ENCODE measurements at regions not wholly inside any gene's neighbourhood (a gene's known extent, or its start where the extent isn't known, plus 50 kb on each side); places are given as distances from the start of the nearest gene placed in this dataset.

DNA sequence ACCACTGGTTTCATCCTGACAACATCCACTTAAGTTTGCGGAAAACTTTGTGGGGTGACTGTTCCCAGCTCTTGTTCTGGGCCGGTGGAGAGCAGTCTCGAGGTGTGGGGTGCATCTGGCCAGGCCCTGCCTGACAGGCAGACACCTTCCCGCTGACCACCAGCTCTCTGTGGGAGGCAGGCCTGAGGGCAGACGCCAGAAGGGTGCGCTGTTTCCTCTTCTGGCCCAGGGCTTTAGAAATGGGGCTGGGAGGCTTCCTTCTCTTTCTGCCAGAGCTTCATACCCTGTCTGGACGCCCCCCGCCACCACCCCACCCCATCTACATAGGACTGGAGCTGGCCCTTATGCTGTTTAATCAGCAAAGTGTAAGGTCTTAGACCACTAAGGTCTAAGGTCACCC lies 263.8 kb downstream of the LOXHD1 start:
- DNase-seq = no peak

DNA sequence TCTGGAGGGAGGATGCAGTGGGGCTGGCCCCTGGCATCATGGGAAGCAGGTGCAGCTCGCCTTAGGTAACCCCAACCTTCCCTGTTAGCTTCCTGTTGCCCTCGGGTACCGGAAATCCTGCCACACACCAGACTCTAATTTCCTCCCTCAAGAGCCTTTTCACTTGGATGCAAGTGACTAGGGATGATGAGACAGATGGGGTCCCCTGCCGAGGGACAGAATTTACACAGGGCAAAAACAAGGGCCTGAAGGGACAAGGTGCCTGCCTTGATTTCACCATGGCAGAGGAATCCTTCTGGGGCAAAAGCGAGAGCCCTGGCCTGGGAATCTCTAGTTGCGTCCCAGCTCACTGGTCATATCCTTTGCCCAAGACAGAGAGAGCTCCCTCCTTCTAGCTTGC lies 263.1 kb downstream of the LOXHD1 start:
- no peak for DNase-seq

DNA sequence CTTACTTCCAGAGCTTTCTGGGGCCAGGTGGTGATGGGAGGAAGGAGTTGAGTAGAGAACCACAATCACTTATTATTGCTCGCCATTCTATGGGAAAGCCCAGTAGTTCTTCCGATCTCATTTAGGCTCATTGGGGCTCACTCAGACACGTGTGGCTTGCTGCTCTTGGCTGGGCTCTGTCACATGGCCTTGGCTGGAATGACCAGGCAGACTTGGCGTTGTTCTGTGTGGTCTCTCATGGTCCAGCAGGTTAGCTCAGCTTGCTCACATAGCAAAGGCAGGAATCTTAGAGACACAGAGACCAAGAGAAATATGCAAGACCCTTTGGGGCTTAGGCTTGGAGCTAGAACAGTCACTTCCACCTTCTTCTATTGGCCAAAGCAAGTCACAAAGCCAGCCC lies 261.2 kb downstream of the LOXHD1 start:
- DNase-seq = no peak

DNA sequence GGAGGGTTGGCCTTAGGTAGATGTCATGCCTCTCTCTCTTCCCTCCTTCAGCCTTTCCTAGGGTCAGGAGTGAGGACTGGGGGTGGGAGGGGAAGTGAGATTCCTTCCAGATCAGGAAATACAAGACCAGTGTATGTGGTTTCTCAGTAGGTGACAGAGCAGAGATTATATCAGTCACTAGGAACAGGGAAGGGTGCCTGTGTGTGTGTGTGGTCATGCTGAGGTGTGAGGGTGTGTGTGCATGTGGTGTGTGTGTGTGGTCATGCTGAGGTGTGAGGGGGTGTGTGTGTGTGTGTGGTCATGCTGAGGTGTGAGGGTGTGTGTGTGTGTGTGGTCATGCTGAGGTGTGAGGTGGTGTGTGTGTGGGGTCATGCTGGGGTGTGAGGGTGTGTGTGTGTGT lies 259.8 kb downstream of the LOXHD1 start:
- DNase-seq = no peak

DNA sequence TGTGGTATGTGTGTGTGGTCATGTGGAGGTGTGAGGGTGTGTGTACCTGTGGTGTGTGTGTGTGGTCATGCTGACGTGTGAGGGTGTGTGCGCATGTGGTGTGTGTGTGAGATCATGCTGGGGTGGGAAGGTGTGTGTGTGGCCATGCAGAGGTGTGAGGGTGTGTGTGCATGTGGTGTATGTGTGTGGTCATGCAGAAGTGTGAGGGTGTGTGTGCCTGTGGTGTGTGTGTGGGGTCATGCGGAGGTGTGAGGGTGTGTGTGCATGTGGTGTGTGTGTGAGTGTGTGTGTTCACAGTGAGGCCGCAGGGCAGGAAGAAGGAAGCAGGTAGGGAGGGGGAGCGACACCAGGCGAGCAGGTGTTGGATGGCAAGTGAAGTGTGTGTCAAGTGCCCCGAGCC lies 259.0 kb downstream of the LOXHD1 start:
- peak; percentile 26 for DNase-seq

DNA sequence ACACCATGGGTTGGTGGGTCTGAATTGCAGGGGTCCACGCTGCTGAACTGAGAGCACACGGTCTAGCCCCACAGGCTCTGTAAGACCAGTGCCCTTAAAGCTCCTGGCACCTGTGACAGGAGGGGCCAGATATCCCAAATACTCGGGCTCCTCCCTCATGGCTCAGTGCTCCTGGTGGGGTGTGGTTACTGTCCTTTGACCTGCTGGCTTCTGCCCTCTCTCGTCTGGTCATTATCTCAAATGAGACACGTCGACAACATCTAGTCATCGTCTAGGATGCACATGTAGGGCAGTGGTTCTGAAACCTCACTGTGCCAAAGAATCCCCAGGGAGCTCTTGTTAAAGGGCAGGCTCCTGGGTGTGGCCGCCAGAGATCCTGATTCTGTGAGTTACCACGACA lies 258.4 kb downstream of the LOXHD1 start:
- no peak for DNase-seq

DNA sequence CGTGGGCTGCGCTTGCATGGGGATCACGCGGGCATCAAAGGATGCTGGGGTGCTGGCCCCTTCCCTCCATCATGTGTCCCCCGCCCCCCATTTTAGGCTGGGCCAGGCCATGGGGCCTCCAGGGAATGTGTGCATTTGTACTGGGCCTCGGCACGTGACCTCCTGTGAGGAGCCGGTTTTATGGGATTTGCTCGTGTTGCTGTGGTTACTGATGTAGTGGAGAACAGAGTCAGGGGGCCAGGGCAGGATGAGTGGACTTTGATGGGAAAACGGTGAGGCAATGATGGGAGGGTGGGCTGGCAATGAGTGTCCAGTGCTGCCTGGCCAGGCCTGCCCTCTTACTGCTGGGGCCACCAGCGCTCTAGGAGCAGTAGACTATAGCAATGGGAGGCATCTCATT lies 257.7 kb downstream of the LOXHD1 start:
- DNase-seq = no peak

DNA sequence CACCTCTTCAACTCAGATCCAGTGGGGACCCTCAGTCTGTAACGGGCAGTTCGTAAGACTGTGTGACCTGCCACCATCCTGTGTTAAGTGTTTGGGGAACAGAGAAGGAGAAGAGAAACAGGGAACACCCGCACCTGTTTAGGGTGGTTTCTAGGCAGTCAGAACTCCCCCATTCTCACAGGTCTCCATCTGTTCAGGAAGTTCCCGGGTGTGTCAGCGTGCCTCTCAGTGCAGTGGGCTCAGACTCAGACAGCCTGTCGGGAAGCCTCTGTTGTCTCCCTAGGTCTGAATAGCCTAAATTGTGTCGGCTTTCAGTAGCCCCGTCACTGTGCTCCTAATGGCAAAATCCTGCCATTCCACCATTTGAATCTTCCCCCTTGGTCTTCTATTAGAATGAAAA lies 256.6 kb downstream of the LOXHD1 start:
- DNase-seq = no peak

DNA sequence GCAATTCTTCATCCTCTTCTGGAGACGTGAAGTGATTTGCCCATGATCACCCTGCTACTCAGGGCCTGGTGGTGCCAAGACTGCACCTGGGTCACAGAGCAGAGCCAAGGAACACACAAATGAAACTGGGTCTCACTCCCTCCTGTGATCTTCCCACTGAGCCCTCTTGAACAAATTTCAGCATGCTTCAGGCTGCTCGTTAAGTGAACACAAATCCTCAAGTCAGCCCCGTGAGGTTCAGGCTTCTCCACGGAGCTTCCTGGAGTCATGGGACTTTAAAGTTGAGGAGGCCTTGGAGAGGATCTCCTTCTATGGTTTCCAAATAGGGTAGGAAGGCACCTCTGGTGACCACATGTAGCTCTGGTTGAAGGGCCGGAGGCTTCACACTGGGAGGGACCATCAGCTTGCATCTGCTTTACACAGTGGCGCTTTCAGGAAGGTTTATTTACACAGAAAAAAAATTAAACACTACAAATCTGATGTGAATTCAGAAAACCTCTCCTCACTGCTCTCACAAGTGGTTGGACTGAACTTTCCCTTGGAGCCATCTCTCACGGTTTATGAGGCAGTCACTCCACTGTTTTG lies 255.4 kb downstream of the LOXHD1 start:
- no peak for DNase-seq

DNA sequence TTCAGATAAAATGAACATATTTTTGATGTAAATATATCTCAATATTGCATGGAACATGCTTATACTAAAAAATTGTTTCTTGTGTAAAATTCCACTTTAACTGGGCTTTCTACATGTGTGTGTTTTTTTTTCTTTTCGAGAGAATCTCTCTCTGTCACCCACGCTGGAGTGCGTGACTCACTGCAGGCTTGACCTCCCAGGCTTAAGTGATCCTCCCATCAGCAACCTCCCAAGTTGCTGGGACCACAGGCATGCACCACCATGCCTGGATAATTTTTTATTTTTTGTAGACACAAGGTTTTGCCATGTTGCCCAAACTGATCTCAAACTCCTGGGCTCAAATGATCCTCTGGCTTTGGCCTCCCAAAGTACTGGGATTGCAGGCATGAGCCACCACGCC lies 254.6 kb downstream of the LOXHD1 start:
- no peak for DNase-seq

DNA sequence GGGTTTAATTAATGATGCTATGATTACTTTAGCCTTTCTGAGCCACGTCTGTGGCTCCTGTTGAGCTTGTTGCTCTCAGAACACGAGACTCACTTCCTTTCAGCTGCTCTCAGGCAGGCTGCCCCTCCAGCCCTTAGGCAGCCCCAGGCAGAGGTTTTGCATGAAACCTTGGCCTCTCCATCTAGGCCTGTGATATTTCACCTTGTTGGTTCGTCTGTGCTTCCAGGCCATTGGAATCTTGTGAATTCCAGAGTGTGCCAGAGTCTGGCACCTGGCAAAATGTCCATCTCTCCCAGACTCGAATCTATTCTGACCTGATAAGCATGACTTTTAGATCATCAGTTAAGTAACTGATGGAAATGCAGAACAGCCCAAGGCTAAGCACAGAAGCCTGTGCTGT lies 254.1 kb downstream of the LOXHD1 start:
- DNase-seq = no peak

DNA sequence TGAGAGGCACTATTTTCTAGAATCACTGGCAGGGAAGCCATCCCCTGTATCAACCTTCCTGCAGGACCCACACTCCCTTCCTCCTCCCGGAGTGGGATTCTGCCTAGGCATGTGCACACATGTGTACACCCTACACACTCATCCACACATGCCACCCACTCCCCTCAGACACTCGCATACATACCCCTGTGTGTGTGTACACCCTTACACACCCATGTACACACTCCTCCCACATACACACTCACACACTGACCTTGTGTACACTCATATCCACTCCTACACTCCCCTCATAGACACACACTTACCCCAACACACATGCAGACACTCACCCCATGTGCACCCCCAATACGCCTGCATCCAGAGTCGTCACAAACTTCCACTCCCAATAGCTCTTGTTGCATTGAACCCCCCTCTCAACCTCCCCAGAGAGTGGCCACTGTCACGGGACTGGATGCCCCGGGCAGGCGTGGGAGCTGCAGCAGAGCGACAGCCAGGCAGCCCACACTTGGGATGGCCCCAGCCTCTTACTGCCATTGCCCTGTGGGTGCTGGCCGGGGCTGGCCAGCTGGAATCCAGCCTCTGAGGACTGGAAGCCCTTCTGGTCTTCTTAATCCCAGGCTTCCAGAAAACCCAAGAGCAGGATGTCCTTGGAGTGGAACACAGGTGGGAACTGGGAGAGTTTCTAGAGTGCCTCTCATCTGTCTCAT lies 251.0 kb downstream of the LOXHD1 start:
- no peak for DNase-seq

DNA sequence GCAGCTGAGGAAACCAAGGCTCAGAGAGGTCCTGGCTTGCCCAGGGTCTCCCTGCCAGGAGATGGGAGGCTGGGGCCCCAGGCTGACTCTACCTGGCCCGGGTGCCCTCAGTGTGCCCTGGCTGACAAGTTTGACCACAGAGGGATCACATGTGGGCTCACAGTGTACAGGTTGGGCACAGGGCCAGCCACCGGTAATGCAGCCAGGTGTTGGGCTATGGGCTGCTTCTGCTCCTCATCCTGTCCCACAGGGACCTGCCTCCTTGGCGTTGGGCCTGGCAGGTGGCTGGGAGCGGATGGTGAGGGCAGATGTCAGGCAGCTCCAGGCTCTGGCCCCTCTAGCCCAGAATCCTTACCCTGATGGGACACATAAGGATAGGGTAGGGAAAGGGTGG lies 250.5 kb downstream of the LOXHD1 start:
- no peak for DNase-seq

DNA sequence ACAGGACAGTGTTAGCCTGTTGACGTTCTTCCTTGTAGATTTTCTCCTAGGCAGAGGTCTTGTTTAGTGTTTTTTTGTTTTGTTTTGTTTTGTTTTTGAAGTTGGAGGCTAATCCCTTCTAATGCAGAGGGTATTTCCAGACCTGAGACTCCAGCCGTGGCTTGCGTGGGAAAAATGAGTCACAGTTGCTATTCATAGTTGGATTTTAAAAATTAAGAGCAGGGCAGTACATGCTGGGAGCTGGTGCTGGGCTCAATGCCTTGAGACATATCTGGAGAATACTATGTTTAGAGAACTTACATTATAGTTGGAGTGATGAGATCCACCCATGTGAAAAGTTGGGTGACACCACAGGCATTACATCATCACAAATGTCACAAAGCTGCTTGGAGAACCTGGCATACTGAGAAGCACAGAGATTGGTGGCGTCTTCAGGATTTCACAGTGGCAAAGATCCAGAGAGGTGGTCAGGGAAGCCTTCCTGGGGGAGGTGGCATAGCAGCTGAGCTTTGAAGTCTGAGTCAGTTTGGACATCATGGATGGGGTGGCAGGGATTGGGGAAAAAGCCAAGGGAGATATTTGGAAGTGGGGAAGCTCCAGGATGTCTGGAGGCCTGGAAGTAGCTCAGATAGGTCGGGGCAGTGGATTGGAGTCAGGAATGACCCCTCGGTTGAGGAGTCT lies 249.4 kb downstream of the LOXHD1 start:
- no peak for DNase-seq

DNA sequence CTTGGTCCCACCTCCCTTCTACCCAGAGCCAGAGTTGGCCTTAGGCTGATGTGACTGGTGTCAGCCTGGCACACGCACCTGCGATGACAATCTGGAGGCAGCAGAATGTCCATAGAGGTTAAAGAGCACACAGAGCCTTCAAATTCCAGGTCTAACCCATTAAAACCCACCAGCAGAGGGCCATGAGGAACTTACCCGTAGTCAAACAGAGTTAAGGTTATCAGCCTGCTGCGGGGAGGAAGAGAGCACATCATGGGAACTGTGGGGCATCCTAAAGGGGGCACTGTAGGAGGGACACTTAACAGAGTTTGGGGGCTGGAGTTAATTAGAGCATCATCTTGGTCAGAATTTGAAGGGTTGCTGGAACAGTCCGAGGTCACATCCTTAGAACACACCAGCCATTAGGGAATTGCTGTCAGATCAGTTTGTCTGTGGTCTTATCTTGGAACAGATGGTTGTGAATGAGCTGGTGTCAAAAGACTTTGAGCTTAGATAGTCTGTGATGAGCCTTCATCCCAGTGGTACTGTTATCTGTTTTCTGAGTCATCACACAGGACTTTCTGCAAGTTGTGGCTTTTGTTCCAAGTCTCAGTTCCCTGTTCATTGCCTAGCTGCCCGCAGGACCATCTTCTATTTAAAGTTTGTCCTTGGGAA lies 248.6 kb downstream of the LOXHD1 start:
- no peak for DNase-seq

DNA sequence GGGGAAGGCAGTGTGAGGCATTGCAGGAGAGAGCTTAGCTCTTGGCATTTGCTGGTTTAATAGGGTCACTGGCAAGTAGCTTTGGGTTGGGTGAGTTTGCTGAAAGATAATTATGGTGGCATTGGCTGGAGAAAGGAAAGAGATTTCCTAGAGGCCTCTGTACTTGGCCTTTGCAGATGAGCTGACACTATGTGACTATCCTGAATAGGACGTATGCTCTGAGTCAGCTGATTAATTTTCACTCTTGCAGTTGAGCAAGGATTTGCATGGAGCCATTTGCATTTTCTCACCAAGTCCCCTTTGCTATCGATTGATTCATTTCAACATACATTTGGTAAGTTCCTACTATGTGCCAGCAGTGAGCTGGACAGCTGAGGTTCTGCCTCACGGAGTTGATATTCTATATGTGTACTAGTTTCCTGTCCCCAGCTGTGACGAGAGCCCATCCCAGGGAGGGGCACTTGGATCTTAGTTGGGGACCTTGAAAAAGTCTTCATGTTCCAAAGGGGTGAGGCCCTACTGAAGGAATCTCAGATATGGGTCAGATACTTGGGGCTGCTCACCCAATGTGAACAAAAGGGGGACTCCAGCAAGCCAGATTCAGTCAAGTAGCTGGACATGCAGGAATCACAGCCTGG lies 245.7 kb downstream of the LOXHD1 start:
- DNase-seq = no peak

DNA sequence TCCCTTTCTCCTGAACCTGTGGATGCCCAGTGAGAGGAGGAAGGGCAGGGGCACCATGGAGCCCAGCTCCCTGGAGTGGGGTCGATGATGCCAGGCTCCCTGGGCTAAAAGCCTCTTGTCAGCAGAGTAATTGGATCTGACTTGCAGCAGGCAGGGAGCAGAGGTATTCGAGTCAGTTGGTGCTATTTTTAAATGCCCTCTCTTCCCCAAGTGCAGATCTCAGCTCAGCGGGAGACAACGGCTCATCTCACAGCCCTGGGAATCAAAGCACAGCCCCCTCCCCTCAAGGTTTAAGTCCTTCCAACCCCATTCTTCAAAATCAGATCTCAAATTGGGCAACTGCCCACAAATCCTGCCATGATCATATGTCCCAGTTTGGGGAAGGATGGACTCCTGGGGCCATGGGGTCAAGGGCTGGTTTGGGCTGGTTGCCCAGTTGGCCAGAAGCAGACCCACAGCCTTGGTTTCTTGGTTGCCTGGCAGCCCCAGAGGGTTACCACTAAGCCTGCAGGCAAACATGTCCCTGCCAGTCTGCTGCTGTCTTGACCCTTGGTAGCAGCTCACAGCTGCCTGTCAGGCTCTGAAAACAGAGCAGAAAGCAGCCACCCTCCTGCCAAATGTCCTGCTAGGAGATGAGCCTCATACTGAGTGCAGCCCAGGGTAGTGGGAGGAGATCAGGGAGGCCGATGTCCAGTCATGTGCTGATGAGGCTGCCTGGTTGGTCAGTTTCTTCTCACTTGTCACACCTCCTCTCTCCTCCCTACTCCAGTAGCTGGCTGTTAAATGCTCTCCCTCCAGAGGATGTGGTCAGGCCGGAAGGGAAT lies 244.9 kb downstream of the LOXHD1 start:
- DNase-seq = no peak

DNA sequence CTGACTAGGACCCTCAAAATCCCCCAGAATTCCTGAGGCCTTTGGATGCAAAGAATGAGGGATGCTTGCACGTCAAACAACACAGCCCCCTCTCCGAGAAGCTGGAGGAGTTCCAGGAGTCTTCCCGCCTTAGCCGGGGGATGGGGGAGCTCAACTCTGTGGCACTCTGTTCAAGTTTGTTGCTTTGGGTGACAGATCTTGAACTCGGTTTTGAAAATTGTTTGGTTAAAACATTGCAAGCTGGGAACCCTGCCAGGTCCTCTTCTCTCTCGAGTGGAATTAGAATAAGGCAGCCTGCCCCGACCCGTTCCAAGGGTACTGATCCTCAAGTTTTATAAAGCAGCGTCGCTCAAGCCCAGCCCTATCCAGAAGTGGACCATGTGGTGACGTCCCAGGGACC lies 244.1 kb downstream of the LOXHD1 start:
- DNase-seq = no peak

DNA sequence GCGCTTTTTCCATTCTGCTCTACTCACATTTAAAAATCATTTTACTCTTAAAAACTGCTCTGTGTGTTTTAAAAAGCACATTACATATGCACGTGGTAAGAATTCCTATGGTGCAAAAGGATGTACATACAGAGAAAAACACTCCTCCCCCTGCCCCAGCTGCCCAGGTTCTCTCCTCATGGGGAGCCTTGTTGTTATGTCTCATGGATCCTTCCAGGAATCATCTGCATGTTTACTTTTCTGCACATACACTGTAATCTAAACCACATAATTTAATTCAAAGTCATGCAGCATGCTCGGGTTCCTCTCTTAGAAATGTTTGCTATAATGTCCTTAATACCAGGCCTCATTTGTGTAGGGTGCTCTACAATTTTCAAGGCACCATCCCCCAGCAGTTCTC lies 243.3 kb downstream of the LOXHD1 start:
- no peak for DNase-seq

DNA sequence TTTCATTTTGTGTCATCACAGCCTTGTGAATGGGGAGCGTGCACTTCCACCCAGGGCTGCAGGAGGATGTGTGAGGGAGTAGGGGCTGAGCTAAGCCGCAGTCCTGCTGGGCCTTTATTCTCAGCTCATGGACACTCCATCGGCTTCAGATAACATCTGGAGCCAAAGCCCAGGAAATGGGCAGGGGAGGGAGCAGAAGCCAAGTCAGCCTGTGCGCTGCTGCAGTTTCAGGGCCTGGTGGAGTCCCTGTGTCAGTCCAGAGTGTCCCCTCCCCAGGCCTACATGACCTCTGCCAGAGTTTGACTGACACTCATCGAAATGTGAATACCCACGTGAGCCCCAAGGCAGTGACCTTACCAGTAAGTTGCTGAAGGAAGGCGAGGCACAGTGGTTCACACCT lies 242.2 kb downstream of the LOXHD1 start:
- DNase-seq = no peak

DNA sequence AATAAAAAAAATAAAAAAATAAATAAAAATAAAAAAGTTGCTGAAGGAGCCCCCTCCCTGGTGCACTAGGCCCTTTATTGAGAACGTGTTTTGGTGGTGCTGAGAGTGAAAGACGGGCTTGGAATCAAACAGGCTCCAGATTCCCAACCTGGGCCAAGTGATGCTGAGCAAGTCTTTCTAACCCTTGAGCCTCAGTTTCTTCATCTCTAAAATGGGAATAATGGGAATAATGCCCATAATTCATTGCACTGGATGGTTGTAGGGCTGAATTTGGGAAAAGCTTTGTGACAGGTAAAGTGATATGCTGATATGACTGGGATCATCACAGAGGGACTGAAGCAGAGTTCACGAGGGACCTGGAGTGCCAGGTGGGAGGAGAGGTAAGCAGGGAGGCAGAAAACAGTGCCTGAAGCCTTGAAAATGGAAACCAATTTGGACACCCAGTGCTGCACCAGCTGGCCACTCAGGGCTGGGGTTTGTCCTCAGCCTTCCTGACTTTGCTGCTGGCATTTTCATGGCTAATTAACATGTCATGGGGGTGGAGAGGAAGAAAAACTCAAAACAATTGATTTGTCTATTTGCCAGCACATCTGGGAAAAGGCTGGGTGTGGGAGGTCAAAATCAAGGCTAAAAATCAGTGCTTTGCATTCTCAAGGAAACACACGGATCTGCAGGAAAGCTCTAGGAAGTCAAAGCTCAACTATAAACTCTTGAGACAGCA lies 241.3 kb downstream of the LOXHD1 start:
- no peak for DNase-seq
